HG03095 (cell line): ENCODE measurements at regions not wholly inside any gene's neighbourhood (a gene's known extent, or its start where the extent isn't known, plus 50 kb on each side); places are given as distances from the start of the nearest gene placed in this dataset.
"Not testable (repeated sequence)": the region's sequence is repeated elsewhere in the genome, so short reads cannot be mapped to it uniquely, and the experiment has no call there.

Source experiments
- ATAC-seq: cut with Tn5 transposase; IDR thresholded peaks from one replicate; pipeline ENCODE4 v1.9.1; 2021; ENCODE audit warnings: moderate library complexity; ENCODE audit not compliant: unreplicated experiment

DNA sequence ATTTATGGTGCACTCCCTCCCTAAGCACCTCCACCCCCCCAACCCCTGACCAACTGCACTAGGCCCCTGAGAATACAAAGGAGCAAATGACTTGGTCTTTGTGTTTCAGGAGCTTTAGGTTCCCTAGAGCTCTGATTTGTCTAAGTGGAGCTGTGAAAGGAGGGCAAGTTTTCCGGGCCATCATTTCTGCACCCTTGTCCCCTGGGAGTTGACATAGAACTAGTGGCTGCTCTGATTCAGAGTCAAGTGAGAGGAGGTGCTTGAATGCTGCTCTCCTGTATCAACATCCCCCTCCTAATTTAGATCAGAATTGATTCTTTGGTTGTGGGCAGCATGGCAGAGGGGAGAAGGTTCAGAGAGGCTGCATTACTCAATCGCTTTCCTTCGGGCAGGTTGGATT is 391.6 kb downstream of the KCNRG start:
- no peak for ATAC-seq

DNA sequence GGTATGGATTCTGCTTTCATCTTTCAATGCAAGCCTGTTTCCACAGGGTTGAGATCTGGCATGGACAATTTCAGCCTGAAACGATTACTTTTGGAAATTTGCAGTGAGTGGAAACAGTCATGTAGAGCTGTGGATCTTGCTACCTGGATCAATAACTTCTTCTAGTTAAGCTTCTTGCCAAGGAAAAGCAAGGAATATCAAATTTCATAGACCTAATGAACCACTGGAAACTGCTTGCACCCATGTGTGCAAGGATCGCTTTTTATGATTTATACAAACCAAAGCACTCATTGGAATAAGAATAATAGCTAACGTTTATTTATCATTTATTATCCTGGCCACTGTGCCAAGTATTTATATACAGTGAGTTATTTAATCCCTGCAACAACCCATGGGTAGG is 392.8 kb downstream of the KCNRG start:
- ATAC-seq, result no peak

DNA sequence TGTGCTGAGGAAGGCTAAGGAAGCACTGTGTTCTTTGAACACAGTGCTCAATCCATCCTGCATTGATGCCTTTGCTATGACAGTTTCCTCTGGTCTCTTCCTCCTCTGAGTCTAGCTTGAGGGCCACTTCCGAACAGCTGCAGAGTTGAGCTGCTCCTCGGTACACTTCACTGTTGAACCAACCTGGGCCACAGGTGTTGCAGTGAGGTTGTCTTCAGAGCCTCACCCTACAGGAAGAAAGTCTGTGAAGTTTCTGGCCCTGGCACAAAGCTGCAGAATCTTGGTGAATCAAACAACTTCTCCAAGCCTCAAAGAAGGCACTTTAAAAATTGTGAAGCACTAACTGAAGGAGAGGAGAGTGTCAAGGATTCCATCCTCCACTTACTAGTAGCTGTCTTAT is 394.0 kb downstream of the KCNRG start:
- no peak for ATAC-seq

GRCh38 chr13:50410921-50411746 is 395.9 kb downstream of the KCNRG start:
- no peak for ATAC-seq

GRCh38 chr13:50412046-50412617 is 396.9 kb downstream of the KCNRG start:
- no peak for ATAC-seq

GRCh38 chr13:50414640-50415039 is 399.4 kb downstream of the KCNRG start:
- ATAC-seq, result no peak

DNA sequence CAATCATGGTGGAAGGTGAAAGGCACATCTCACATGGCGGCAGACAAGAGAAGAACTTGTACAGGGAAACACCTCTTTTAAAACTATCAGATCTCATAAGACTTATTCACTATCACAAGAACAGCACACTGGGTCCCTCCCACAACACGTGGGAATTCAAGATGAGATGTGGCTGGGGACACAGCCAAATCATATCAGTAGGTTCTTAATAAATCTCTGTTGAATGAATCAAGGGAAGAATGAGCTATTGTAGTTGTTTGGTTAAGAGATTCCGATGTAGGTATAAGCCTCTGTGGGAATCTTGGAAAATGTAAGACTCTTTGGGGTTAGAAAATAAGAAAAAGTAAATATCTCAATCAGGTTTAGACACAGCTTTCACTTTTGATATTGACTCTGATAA is 400.2 kb downstream of the KCNRG start:
- no peak for ATAC-seq

GRCh38 chr13:50417597-50417996 is 402.4 kb downstream of the KCNRG start:
- no peak for ATAC-seq

DNA sequence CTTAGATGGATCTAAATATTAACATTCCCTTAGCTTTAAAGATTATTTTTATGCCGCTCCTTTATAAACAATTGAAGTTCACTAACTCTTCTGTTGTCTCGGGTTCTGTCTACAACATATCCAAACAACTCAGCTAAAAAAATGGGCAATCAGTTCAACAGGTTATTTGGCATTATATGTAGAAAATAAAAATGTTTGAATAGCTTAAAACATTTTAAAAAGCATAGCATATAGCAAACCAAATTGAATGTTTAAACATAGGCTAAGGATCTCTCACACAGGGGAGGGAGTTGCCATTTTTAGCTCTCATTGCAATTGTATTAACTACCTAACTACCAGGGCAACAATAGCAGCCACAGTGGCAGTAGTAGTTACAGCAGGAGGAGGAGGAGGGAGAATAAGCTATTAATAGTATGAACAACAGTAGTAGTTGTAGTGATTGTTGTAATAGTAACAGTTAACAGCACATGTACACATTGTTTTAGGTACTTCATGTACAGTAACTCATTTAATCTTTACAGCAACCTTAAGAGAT is 404.2 kb downstream of the KCNRG start:
- ATAC-seq, result no peak

GRCh38 chr13:50419896-50420295 is 404.7 kb downstream of the KCNRG start:
- ATAC-seq, result no peak

GRCh38 chr13:50420718-50421472 is 405.7 kb downstream of the KCNRG start:
- ATAC-seq, result no peak

GRCh38 chr13:50421473-50422130 is 406.4 kb downstream of the KCNRG start:
- ATAC-seq, result no peak

- ATAC-seq, result no peak
These were observed 407.2 kb downstream of the KCNRG start for GRCh38 chr13:50422181-50423148.

GRCh38 chr13:50424993-50425392 is 409.7 kb downstream of the KCNRG start:
- no peak for ATAC-seq

DNA sequence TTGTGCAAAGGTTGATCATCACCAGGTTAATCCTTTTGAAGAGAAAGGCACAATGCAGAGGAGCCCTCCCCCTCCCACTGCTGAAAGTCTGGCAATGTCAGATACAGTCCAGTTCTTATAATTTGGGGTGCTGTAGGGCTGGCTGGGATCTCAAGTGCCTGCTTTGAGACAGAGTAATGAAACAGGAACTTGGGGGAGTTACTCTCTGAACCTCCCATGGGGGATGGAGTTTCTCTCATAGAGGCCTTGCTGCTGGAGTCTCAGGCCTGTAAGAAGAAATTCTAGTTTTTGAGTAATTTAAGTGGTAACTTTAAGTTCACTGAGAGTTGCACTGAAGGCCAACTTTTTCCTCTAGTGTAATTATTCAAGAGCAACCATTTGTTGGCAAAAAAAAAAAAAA is 410.5 kb downstream of the KCNRG start:
- no peak for ATAC-seq

- no peak for ATAC-seq
These were observed 411.7 kb downstream of the KCNRG start for GRCh38 chr13:50426927-50427326.

DNA sequence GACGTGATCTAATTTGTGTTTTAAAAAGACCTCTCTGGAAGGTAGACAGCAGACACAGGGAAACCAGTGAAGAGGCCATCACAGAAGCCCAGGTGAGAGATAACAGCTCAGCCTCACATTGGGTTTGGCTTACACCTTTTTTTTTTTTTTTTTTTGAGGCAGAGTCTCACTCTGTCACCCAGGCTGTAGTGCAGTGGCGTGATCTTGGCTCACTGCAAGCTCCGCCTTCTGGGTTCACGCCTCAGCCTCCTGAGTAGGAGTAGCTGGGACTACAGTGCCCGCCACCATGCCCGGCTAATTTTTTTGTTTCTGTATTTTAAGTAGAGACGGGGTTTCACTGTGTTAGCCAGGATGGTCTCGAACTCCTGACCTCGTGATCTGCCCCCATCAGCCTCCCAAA is 412.3 kb downstream of the KCNRG start:
- not testable (repeated sequence) for ATAC-seq

GRCh38 chr13:50428183-50428877 is 413.1 kb downstream of the KCNRG start:
- no peak for ATAC-seq

- ATAC-seq, result no peak
These were observed 408.5 kb downstream of the DLEU7 start for GRCh38 chr13:50435011-50435410.
